B cell (primary cell): ENCODE measurements at regions not wholly inside any gene's neighbourhood (a gene's known extent, or its start where the extent isn't known, plus 50 kb on each side); places are given as distances from the start of the nearest gene placed in this dataset.

Experiments used
- EZH2 ChIP-seq: IDR thresholded peaks from 2 replicates; pipeline ENCODE4 v1.6.1; 2012; ENCODE audit warnings: borderline replicate concordance, low read depth, mild to moderate bottlenecking, moderate library complexity, low read length; ENCODE audit not compliant: insufficient read depth, poor library complexity, severe bottlenecking
- TF ChIP-seq, protein P1 (sequence below): fragments of 200-600 bp; IDR thresholded peaks from one replicate; pipeline ENCODE4 v1.8.0; 2022; ENCODE audit warnings: antibody characterized with exemption, mild to moderate bottlenecking

DNA sequence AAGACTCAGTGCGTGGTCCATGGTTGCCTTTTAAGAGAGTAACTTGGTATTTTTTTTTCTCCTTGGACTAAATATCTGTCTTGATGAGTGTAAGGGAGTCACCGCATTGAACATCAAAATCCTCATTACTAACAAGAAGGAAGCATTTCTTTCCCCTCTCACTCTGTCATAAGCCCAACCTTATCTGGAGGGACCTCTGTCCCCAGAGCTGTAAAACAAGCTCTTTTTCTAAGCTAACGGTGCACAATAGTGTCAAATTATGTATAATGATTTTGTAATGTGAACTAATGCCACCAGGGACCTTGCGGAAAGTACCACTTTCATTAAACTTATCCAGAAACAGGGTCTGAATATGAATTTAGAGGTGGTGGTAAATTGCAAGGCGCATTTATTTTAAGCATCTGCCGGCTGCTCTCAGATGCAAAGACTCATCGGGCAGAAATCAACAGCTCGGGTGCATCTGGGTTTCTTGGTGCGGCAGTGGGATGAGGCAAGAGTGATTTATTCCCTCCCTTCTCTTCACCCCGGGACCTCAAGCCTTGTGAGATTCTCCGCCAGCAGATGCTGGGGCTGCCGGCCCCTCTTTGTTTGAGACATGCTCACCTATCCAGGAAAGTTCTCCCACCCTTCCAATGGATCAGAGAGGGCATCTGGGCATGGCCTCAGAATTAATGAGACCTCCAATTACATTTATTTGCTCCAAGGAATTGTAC, 95.2 kb upstream of the IRX3 start:
- TF ChIP-seq, protein P1, sequence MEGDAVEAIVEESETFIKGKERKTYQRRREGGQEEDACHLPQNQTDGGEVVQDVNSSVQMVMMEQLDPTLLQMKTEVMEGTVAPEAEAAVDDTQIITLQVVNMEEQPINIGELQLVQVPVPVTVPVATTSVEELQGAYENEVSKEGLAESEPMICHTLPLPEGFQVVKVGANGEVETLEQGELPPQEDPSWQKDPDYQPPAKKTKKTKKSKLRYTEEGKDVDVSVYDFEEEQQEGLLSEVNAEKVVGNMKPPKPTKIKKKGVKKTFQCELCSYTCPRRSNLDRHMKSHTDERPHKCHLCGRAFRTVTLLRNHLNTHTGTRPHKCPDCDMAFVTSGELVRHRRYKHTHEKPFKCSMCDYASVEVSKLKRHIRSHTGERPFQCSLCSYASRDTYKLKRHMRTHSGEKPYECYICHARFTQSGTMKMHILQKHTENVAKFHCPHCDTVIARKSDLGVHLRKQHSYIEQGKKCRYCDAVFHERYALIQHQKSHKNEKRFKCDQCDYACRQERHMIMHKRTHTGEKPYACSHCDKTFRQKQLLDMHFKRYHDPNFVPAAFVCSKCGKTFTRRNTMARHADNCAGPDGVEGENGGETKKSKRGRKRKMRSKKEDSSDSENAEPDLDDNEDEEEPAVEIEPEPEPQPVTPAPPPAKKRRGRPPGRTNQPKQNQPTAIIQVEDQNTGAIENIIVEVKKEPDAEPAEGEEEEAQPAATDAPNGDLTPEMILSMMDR: no peak
- TF ChIP-seq EZH2: no peak
